Tibial nerve (tissue), 4 donors: ENCODE measurements at regions not wholly inside any gene's neighbourhood (a gene's known extent, or its start where the extent isn't known, plus 50 kb on each side); places are given as distances from the start of the nearest gene placed in this dataset.

Experiments used
- DNase-seq, 2 donors: peaks; one replicate each; pipeline ENCODE4 v3.0.0-alpha.2; 2019; ENCODE audit warnings: low spot score in 2 of 2
- H3K27ac ChIP-seq, 4 donors: fragments of 200-600 bp; sonication (generic) in 3 of 4; one replicate each; pipeline ENCODE4 v1.5.1; 2017 to 2019; ENCODE audit warnings: mild to moderate bottlenecking in 1 of 4
- H3K27me3 ChIP-seq, 2 donors: fragments of 200-600 bp; sonication (generic) in 1 of 2; one replicate each; pipeline versions ENCODE4 v1.5.1 to v1.6.0; 2017 to 2019
- H3K36me3 ChIP-seq, 3 donors: fragments of 200-600 bp; sonication (generic); one replicate each; pipeline ENCODE4 v1.5.1; 2018 to 2019
- H3K4me1 ChIP-seq, 4 donors: fragments of 200-600 bp; sonication (generic) in 3 of 4; one replicate each; pipeline ENCODE4 v1.5.1; 2017 to 2019
- H3K4me3 ChIP-seq, 4 donors: fragments of 200-600 bp; sonication (generic) in 3 of 4; one replicate each; pipeline ENCODE4 v1.5.1; 2017 to 2019; ENCODE audit warnings: mild to moderate bottlenecking in 1 of 4, moderate library complexity in 1 of 4
- H3K9me3 ChIP-seq, 4 donors: fragments of 200-600 bp; sonication (generic) in 3 of 4; one replicate each; pipeline ENCODE4 v1.5.1; 2017 to 2019
- EP300 ChIP-seq, 2 donors: sonication (generic); formaldehyde crosslinking; IDR thresholded peaks; one replicate each; pipeline ENCODE4 v1.6.1; 2017; ENCODE audit warnings: antibody characterized with exemption in 2 of 2, mild to moderate bottlenecking in 1 of 2
- POLR2A ChIP-seq, 2 donors: fragments of 450-650 bp; IDR thresholded peaks; one replicate each; pipeline ENCODE4 v1.6.1; 2017; ENCODE audit warnings: antibody characterized with exemption in 2 of 2, mild to moderate bottlenecking in 2 of 2, moderate library complexity in 2 of 2
- WGBS, 2 donors: methylation state at CpG; one replicate each; pipeline ENCODE4 v1.1.5; 2018; 5-methylcytosine and 5-hydroxymethylcytosine counted together
- TF ChIP-seq, protein P1 (sequence below), 5 experiments: fragments of 200-600 bp in 3 of 5; fragments of 450-650 bp in 2 of 5; sonication (generic) in 3 of 5; IDR thresholded peaks; one replicate each; pipeline ENCODE4 v1.5.1; 2016 to 2019; ENCODE audit warnings: antibody characterized with exemption in 5 of 5, mild to moderate bottlenecking in 3 of 5, moderate library complexity in 2 of 5

DNA sequence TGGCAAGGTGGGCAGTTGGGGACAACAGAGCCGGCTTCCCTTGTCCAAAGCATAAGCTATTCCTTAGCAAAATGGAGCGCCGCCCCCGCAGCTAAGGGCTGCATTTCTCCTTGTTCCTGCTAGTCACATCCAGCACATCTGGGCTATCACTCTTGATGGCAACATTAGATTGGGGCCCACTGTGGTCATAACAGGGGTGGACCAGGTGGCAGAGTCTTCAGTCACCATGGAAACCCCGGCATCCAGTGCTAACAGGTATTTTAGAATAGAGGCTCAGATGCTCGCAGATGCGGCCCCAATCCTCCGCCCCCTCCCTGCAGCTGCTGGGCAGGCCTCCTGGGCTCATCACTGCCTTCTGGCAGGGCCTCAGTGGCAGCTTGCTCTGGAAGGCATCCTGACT, 125.9 kb downstream of the GPCPD1 start:
- no peaks in the 10 kb centered on the region for H3K36me3 ChIP-seq
- no peaks in the 10 kb centered on the region for H3K27me3 ChIP-seq
- no peak overlapping the region for H3K4me3 ChIP-seq
- 49 to 77% methylated on average over 8 of the region's 8 CpGs for WGBS, 2 donors
- H3K9me3 ChIP-seq = no peaks in the 10 kb centered on the region
- H3K4me1 ChIP-seq = no peaks in the 10 kb centered on the region
- TF ChIP-seq, protein P1, sequence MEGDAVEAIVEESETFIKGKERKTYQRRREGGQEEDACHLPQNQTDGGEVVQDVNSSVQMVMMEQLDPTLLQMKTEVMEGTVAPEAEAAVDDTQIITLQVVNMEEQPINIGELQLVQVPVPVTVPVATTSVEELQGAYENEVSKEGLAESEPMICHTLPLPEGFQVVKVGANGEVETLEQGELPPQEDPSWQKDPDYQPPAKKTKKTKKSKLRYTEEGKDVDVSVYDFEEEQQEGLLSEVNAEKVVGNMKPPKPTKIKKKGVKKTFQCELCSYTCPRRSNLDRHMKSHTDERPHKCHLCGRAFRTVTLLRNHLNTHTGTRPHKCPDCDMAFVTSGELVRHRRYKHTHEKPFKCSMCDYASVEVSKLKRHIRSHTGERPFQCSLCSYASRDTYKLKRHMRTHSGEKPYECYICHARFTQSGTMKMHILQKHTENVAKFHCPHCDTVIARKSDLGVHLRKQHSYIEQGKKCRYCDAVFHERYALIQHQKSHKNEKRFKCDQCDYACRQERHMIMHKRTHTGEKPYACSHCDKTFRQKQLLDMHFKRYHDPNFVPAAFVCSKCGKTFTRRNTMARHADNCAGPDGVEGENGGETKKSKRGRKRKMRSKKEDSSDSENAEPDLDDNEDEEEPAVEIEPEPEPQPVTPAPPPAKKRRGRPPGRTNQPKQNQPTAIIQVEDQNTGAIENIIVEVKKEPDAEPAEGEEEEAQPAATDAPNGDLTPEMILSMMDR (IDR thresholded peaks at IDR 0.05) = no peak
- TF ChIP-seq EP300 (IDR thresholded peaks at IDR 0.05) (no peak), POLR2A (IDR thresholded peaks at IDR 0.05) (no peak)
- H3K27ac ChIP-seq = no peak overlapping the region
- no peak for DNase-seq

DNA sequence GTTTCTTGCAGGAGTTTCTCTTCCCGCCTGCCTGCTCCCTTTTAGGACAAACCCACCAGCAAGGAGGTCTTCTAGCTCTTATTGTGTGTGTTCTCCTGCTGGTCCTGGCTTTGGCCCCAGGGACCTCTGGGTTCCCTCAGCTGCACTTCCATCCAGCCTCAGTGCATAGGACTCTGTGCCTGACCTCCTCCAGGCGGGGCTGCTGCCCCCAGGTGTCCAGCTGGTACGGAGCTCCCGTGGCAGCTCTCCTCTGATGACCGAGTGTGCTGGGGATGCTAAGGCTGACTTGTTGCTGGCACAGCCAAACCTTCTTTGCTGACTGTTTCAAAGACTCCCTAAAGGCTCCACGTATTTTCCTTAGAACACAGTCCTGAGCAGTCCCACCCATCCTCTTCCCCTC, 126.5 kb downstream of the GPCPD1 start:
- DNase-seq = no peak
- WGBS, 2 donors = 48 to 57% methylated on average over 6 of the region's 6 CpGs
- H3K36me3 ChIP-seq = no peaks in the 10 kb centered on the region
- no peak overlapping the region for H3K27ac ChIP-seq
- TF ChIP-seq, protein P1 (IDR thresholded peaks at IDR 0.05) = no peak
- TF ChIP-seq EP300 (IDR thresholded peaks at IDR 0.05) = no peak
- H3K4me3 ChIP-seq = no peak overlapping the region
- no peaks in the 10 kb centered on the region for H3K4me1 ChIP-seq
- no peaks in the 10 kb centered on the region for H3K9me3 ChIP-seq
- H3K27me3 ChIP-seq = no peaks in the 10 kb centered on the region

DNA sequence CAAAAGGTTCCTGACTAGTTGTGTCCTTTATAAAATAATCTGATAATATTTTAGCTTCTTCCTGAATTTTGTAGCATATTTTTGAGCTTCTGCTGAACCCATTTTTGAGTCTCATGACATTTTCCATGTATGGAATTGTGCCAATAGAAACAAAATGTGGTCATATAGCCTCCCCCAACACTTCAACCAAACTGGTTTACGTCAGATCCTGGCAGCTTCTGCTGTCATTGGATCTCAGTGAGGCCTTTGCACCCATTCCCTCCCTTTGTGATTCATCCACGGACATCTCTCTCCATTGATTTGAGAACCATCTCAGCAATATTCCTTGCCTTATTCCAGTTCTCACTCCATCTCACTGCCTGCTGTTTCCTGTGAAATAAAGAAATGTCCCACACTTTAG, 128.0 kb downstream of the GPCPD1 start:
- no peaks in the 10 kb centered on the region for H3K36me3 ChIP-seq
- H3K9me3 ChIP-seq = no peaks in the 10 kb centered on the region
- TF ChIP-seq, protein P1 (IDR thresholded peaks at IDR 0.05) = no peak
- no peak for TF ChIP-seq EP300 (IDR thresholded peaks at IDR 0.05)
- no peak for TF ChIP-seq POLR2A (IDR thresholded peaks at IDR 0.05)
- no peaks in the 10 kb centered on the region for H3K4me1 ChIP-seq
- no peak overlapping the region for H3K4me3 ChIP-seq
- no peaks in the 10 kb centered on the region for H3K27me3 ChIP-seq
- no peak overlapping the region for H3K27ac ChIP-seq
- no peak for DNase-seq
- 25 to 27% methylated on average over 2 of the region's 2 CpGs for WGBS, 2 donors

DNA sequence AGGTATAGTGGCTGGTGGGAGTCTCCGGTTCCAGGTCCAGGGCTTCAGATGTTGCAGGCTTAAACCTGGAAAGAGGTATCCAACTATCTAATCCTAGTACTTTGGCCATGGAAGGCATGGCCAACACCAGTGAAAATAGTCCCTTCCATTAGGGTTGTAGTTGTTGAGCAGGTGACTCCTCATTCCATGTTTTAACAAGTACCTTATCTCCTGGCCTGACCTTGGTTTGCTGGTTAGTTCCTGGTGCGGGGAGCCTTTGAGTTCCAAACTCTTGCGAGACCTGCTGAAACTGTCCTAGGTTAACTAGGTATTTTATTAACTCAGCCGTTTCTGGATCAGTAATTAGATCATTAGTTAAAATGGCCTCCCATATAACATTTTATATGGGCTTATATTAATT, 128.9 kb downstream of the GPCPD1 start:
- no peak overlapping the region for H3K4me3 ChIP-seq
- 94 to 95% methylated on average over 4 of the region's 4 CpGs for WGBS, 2 donors

DNA sequence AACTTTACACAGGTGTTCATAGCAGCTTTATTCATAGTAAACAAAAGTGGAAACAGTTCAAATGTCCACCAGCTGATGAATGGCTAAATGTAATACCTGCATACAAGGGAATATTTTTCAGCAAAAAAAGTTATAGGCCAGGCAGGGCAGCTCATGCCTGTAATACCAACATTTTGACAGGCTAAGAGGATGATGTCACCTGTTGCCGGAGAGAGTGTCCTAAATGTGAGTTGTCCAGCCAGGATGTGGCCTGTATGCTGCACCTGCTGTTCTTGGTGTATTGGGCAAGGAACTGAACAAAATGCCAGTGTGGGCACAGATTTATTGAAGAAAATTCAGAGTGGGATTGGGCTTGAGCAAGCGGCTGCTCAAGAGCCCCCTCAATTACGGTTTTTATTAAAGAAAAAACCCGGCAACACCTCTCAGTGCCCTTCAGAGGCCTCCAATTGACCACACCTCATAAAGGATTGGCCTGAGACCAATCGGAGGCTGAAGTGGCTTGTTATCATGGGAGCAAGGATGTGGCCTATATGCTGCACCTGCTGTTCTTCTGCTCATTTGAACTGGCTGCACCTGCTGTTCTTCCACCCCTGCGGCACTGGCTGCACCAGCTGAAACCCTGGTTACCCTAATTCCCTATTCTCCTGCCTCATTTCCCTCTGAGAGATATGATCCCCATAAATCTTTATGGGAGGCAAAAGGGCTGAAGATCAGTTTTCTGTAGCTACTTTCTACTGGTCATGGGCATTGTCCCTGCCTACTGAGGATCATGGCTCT, 129.8 kb downstream of the GPCPD1 start:
- Histone ChIP-seq H3K4me3 (no peak overlapping the region), H3K27me3 (no peaks in the 10 kb centered on the region), H3K4me1 (no peaks in the 10 kb centered on the region), H3K9me3 (no peaks in the 10 kb centered on the region), H3K27ac (no peak overlapping the region), H3K36me3 (no peaks in the 10 kb centered on the region)
- WGBS, 2 donors = 79 to 82% methylated on average over 6 of the region's 6 CpGs
- no peak for DNase-seq
- TF ChIP-seq, protein P1 (IDR thresholded peaks at IDR 0.05) = no peak
- no peak for TF ChIP-seq POLR2A (IDR thresholded peaks at IDR 0.05)
- no peak for TF ChIP-seq EP300 (IDR thresholded peaks at IDR 0.05)

More for the DNA sequence above, 128.9 kb downstream of the GPCPD1 start:
- Histone ChIP-seq H3K4me1 (no peaks in the 10 kb centered on the region), H3K27me3 (no peaks in the 10 kb centered on the region), H3K9me3 (no peaks in the 10 kb centered on the region), H3K36me3 (no peaks in the 10 kb centered on the region), H3K27ac (no peak overlapping the region)
- DNase-seq = no peak
- TF ChIP-seq, protein P1 (IDR thresholded peaks at IDR 0.05) = no peak
- TF ChIP-seq EP300 (IDR thresholded peaks at IDR 0.05) = no peak
- TF ChIP-seq POLR2A (IDR thresholded peaks at IDR 0.05) = no peak
